Transverse colon (tissue), 4 donors: ENCODE measurements at regions not wholly inside any gene's neighbourhood (a gene's known extent, or its start where the extent isn't known, plus 50 kb on each side); places are given as distances from the start of the nearest gene placed in this dataset.

Experiments used
- EP300 ChIP-seq: sonication (generic); formaldehyde crosslinking; IDR thresholded peaks from one replicate; pipeline ENCODE4 v1.6.1; 2017; ENCODE audit warnings: antibody characterized with exemption, low read depth
- POLR2A ChIP-seq: fragments of 450-650 bp; IDR thresholded peaks from one replicate; pipeline ENCODE4 v1.6.1; 2016; ENCODE audit warnings: antibody characterized with exemption, mild to moderate bottlenecking, moderate library complexity
- POLR2AphosphoS5 ChIP-seq, 3 donors: sonication (generic); formaldehyde crosslinking; IDR thresholded peaks; one replicate each; pipeline ENCODE4 v1.6.1; 2016; ENCODE audit warnings: antibody characterized with exemption in 3 of 3
- TF ChIP-seq, protein P1 (sequence below), 5 experiments: fragments of 200-600 bp in 3 of 5; fragments of 450-650 bp in 2 of 5; sonication (generic) in 3 of 5; IDR thresholded peaks; 1 replicate in 2 of 5; 2 replicates in 3 of 5; pipeline ENCODE4 v1.5.1; 2016 to 2017; ENCODE audit warnings: antibody characterized with exemption in 5 of 5, inconsistent platforms in 3 of 5, mild to moderate bottlenecking in 2 of 5, moderate library complexity in 1 of 5

DNA sequence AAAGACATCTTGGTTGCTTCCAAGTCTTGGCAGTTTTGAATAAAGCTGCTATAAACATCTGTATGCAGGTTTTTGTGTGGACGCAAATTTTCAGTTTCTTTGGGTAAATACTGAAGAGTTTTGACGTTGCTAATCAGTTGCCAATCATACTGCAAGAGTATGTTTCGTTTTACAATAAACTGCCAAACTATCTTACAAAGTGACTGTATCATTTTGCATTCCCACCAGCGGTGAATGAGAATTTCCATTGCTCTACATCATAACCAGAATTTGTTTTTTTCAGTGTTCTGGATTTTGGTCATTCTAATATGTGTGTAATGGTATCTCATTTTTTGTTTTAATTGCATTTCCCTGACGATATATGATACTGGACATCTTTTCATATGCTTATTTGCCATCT lies 190.8 kb upstream of the PARP11 start:
- TF ChIP-seq, protein P1, sequence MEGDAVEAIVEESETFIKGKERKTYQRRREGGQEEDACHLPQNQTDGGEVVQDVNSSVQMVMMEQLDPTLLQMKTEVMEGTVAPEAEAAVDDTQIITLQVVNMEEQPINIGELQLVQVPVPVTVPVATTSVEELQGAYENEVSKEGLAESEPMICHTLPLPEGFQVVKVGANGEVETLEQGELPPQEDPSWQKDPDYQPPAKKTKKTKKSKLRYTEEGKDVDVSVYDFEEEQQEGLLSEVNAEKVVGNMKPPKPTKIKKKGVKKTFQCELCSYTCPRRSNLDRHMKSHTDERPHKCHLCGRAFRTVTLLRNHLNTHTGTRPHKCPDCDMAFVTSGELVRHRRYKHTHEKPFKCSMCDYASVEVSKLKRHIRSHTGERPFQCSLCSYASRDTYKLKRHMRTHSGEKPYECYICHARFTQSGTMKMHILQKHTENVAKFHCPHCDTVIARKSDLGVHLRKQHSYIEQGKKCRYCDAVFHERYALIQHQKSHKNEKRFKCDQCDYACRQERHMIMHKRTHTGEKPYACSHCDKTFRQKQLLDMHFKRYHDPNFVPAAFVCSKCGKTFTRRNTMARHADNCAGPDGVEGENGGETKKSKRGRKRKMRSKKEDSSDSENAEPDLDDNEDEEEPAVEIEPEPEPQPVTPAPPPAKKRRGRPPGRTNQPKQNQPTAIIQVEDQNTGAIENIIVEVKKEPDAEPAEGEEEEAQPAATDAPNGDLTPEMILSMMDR (IDR thresholded peaks at IDR 0.05), result no peak
- TF ChIP-seq EP300, result no peak
- no peak for TF ChIP-seq POLR2A
- no peak for TF ChIP-seq POLR2AphosphoS5 (IDR thresholded peaks at IDR 0.05)
